Ovary (tissue), 3 donors: ENCODE measurements at regions not wholly inside any gene's neighbourhood (a gene's known extent, or its start where the extent isn't known, plus 50 kb on each side); places are given as distances from the start of the nearest gene placed in this dataset.
"Not testable (repeated sequence)": the region's sequence is repeated elsewhere in the genome, so short reads cannot be mapped to it uniquely, and the experiment has no call there.

Experiments used
- CTCF ChIP-seq, 3 donors: fragments of 450-650 bp in 2 of 3; fragments of 200-600 bp in 1 of 3; IDR thresholded peaks; one replicate each; pipeline versions ENCODE4 v1.5.1 to v1.8.0; 2016 to 2022; ENCODE audit warnings: antibody characterized with exemption in 3 of 3, mild to moderate bottlenecking in 1 of 3
- POLR2A ChIP-seq: fragments of 450-650 bp; IDR thresholded peaks from one replicate; pipeline ENCODE4 v1.6.1; 2017; ENCODE audit warnings: antibody characterized with exemption, mild to moderate bottlenecking, moderate library complexity
- donor health status: DM: no; HTN: no; CAD: no.

GRCh38 chr5:71290979-71291378, 164.5 kb upstream of the BDP1 start:
- TF ChIP-seq CTCF (IDR thresholded peaks at IDR 0.05); POLR2A: not testable (repeated sequence)
